ENCODE measurements at regions not wholly inside any gene's neighbourhood (a gene's known extent, or its start where the extent isn't known, plus 50 kb on each side); places are given as distances from the start of the nearest gene placed in this dataset.

DNA sequence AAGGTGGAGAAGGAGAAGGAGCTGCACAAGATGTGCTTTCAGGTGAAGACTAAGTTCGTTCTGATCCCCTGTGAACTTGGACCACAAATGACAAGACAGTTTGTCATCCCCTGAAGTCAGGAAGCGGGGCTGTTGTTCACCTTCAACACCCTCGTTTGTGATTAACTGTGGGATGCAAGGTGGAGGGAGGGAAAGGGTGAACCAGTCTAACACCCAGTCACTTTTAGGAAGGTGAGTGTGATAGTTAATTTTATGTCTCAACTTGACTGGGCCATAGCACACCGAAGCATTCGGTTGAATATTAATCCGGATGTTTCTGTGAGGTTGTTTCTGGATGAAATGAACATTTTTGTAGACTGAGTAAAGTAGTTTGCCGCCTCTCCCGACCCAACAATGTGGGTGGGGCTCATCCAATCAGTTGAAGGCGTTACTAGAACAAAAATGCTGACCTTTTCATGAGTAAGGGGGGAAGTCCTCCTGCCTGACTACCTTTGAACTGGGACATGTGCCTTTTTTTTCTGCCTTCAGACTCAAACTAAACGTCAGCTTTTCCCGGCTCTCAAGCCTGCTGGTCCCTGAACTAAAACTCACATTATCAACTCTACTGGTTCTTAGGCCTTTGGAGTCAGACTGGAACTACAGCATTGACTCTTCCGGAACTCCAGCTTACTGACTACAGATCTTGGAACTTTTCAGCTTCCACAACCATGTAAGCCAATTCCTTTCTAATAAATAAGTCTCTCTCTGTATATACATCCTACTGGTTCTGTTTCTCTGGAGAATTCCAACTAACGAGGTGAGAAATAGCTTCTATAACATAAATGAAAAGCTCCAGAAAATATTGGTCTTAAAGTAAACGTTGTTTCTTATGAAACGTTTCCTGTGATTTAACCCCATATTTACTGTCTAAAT is 264.0 kb upstream of the SLITRK3 start:
- peaks cover 5% of the 10 kb centered on the region for H3K9me3 Mint-ChIP-seq
- POLR2A ChIA-PET: no interaction called here
- no peak for TF ChIP-seq CTCF (IDR thresholded peaks at IDR 0.05)
- no peaks in the 10 kb centered on the region for H3K36me3 Mint-ChIP-seq (ENCODE audit: low read depth)
- H3K27ac Mint-ChIP-seq: no peak overlapping the region
- no peak overlapping the region for H3K4me3 Mint-ChIP-seq
- ATAC-seq (no peak), DNase-seq (no peak)
- intact Hi-C loops (cut with micrococcal nuclease): no loop called here
- no peaks in the 10 kb centered on the region for H3K27me3 Mint-ChIP-seq
- H3K4me1 Mint-ChIP-seq (ENCODE audit: low read depth): no peaks in the 10 kb centered on the region
- CTCF ChIA-PET: no interaction called here

DNA sequence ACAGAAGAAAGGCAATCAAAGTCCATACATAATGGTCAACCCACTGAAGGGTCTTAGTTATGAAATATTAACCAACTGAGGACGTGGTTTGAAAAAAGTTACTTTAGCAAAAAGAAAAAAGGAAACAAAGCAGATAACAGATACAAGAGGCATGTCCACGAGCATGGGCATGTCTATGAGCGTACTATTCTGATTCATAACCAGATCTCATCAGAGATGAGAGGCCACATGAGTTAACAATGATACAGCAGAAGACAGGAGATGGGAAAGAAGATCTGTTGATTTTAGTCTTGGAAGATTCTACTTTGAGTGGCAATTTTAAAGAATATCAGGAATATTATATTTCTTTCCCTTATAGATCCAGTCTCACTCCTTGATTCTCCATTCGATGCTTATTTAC is 262.9 kb upstream of the SLITRK3 start:
- H3K4me3 Mint-ChIP-seq: no peak overlapping the region
- no peaks in the 10 kb centered on the region for H3K27me3 Mint-ChIP-seq
- no peaks in the 10 kb centered on the region for H3K4me1 Mint-ChIP-seq (ENCODE audit: low read depth)
- H3K27ac Mint-ChIP-seq: no peak overlapping the region
- ATAC-seq (no peak), DNase-seq (no peak)
- ChIA-PET CTCF (no interaction called here), POLR2A (no interaction called here)
- H3K9me3 Mint-ChIP-seq: peaks cover 5% of the 10 kb centered on the region
- intact Hi-C loops (cut with micrococcal nuclease): no loop called here
- no peaks in the 10 kb centered on the region for H3K36me3 Mint-ChIP-seq (ENCODE audit: low read depth)
- no peak for TF ChIP-seq CTCF (IDR thresholded peaks at IDR 0.05)

GRCh38 chr3:165457096-165457495 is 260.9 kb upstream of the SLITRK3 start:
- ATAC-seq (no peak), DNase-seq (no peak)
- Mint-ChIP-seq H3K4me3 (no peak overlapping the region), H3K27ac (no peak overlapping the region), H3K9me3 (peaks cover 7% of the 10 kb centered on the region), H3K36me3 (ENCODE audit: low read depth) (no peaks in the 10 kb centered on the region), H3K4me1 (ENCODE audit: low read depth) (no peaks in the 10 kb centered on the region), H3K27me3 (no peaks in the 10 kb centered on the region)
- ChIA-PET POLR2A (no interaction called here), CTCF (no interaction called here)
- intact Hi-C loops (cut with micrococcal nuclease): no loop called here
- TF ChIP-seq CTCF (IDR thresholded peaks at IDR 0.05): no peak

DNA sequence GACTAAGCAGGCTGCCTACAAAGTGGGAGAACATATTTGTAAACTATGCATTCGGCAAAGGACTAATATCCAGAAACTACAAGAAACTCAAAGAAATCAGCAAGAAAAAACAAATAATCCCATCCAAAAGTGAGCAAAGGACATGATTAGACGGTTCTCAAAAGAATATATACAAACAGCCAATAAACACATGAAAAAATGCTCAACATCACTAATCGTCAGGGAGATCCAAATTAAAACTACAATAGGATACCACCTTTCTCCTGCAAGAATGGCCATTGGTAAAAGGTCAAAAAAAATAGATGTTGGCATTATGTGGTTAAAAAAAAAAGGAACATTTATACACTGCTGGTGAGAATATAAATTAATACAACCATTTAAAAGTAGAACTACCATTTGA is 259.6 kb upstream of the SLITRK3 start:
- no peaks in the 10 kb centered on the region for H3K27me3 Mint-ChIP-seq
- H3K9me3 Mint-ChIP-seq: peaks cover 7% of the 10 kb centered on the region
- intact Hi-C loops (cut with micrococcal nuclease): no loop called here
- DNase-seq (no peak), ATAC-seq (no peak)
- POLR2A ChIA-PET: no interaction called here
- CTCF ChIA-PET: no interaction called here
- no peak for TF ChIP-seq CTCF (IDR thresholded peaks at IDR 0.05)
- H3K4me1 Mint-ChIP-seq (ENCODE audit: low read depth): no peaks in the 10 kb centered on the region
- no peak overlapping the region for H3K27ac Mint-ChIP-seq
- H3K4me3 Mint-ChIP-seq: no peak overlapping the region
- H3K36me3 Mint-ChIP-seq (ENCODE audit: low read depth): no peaks in the 10 kb centered on the region

DNA sequence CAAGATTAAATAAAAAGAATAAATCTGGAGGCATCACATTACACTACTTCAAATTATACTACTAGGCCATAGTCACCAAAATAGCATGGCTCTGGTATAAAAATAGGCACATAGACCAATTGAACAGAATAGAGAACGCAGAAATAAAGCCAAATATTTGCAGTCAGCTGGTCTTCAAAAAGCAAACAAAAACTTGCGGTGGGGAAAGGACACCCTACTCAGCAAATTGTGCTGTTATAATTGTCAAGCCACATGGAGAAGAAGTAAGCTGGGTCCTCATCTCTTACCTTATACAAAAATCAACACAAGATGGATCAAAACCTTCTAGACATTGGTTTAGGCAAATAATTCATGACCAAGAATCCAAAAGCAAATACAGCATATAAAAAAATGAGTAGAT is 259.2 kb upstream of the SLITRK3 start:
- ATAC-seq (no peak), DNase-seq (no peak)
- TF ChIP-seq CTCF (IDR thresholded peaks at IDR 0.05): no peak
- intact Hi-C loops (cut with micrococcal nuclease): no loop called here
- ChIA-PET CTCF (no interaction called here), POLR2A (no interaction called here)
- Mint-ChIP-seq H3K36me3 (ENCODE audit: low read depth) (no peaks in the 10 kb centered on the region), H3K4me3 (no peak overlapping the region), H3K27me3 (no peaks in the 10 kb centered on the region), H3K27ac (no peak overlapping the region), H3K4me1 (ENCODE audit: low read depth) (no peaks in the 10 kb centered on the region), H3K9me3 (peaks cover 7% of the 10 kb centered on the region)
